NCI-H1092 treated with DMSO at 0.1 percent for 48 hours (cell line): ENCODE measurements at regions not wholly inside any gene's neighbourhood (a gene's known extent, or its start where the extent isn't known, plus 50 kb on each side); places are given as distances from the start of the nearest gene placed in this dataset.
A peak's percentile ranks its signal among the peaks of the same experiment; 100 is the strongest.
"Not testable (repeated sequence)": the region's sequence is repeated elsewhere in the genome, so short reads cannot be mapped to it uniquely, and the experiment has no call there.

Source experiments
- DNase-seq: peaks from one replicate; lab custom pipeline; 2025; lab: John Stamatoyannopoulos, UW

DNA sequence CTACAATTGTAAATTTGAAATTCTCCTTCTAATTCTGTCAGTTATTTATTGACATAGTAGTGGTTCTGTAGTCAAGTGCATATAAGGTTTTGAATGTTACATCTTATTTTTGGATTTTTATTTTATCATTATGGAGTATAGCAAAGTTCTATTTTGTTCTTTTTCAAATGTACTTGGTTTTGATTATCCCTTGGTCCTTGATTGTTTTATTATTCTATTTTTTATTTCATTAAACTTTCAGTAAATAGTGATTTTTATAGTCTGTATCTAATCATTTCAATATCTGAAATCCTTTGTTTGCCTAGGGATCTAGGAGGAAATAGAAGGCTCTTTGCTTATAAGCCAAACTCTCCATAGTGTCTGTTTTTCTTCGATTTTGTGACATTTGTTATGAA lies 87.8 kb downstream of the HFE start:
- no peak for DNase-seq

DNA sequence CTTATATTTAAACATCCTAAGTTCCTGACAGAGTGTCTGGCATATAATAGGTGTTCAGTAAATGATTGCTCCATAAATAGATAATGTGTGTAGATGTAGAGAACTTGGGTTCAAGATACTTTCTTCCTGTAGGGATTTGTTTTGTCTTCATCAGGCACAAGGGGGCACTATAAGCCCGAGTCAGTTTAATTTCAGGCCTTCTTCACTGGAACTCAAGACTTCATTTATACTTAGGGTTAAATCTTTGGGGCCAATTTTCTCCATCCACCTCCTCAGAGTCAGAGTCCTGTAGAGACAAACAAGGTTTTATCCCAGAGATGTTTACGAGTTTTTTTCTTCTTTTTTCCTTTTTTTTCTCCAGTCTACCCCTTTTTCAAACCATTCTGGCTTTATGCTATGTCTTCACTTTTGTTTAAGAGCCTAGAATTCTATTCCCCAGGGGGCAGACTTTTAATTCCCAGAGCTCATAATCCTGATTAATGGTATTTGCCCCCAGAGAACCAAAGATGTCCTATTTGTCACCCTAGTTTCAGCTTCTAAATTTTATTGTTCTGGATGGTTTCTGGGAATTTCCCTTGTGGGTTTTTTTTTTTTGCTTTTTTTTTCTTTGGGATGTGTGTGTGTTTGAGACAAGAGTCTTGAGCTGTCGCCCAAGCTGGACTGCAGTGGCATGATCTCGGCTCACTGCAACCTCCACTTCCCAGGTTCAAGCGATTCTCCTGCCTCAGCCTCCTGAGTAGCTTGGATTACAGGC lies 88.4 kb downstream of the HFE start:
- DNase-seq: peak; percentile 32

DNA sequence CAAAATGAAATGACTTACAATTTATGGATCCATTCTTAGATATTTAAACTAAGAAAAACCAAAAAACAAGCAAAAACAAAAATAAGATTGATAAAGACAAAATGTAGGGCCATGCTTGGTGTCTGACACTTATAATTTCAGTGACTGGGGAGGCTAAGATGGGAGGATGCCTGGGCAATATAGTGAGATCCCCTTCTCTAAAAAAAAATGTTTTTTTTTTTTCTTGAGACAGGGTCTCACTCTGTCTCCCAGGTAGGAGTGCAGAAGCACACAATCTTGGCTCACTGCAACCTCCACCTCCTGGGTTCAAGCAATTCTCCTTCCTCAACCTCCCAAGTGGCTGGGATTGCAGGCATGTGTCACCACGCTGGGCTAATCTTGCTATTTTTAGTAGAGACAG lies 92.4 kb downstream of the HFE start:
- DNase-seq: no peak

DNA sequence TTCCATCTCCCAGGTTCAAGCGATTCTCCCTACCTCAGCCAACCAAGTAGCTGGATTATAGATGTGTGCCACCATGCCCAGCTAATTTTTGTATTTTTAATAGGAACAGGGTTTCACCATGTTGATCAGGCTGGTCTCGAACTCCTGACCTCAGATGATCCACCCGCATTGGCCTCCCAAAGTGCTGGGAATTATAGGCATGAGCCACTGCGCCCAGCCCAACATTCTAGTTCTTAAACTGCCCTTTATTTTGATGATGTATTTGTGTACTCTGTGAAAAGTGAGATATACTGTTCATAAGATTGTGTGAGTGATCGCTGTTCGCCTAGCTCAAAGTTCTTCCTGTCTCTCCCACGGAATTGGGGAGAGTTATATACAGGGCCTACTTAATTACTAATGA lies 93.1 kb downstream of the HFE start:
- no peak for DNase-seq

DNA sequence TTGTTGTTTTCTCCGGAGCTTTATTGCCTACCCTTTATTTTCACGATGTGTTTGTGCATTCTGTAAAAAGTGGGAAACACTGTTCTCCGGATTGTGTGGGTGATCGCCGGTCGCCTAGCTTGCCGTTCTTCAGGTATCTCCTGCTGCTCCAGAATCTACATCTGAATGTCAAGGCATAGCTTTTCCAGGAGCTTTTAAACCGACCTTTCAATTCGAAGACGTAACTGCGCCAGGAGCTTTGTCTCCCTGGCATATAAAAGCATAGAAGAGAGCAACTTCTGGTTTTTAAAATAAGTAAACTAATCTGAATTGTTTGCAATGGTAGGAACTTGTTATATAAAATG lies 96.0 kb downstream of the HFE start:
- no peak for DNase-seq

DNA sequence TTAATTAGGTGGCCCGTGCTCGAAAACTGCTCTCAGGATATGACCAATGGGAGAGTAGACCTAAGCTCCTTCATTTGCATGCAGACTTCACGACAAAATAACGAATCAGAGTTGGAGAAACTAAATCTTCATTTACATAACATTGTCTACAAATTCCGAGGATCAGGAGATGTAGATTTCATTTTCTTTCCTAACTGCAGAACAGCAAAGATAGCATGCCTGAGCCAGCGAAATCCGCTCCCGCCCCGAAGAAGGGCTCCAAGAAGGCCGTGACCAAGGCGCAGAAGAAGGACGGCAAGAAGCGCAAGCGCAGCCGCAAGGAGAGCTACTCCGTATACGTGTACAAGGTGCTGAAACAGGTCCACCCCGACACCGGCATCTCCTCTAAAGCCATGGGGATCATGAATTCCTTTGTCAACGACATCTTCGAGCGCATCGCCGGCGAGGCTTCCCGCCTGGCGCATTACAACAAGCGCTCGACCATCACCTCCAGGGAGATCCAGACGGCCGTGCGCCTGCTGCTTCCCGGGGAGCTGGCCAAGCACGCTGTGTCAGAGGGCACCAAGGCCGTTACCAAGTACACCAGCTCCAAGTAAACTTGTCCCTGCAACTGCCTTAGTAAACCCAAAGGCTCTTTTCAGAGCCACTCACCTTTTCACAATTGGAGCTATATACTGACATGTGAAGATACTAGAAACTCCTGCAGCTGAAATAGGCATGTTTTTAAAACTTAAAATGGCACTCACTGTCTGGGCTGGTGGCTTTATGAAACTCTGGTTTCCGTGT lies 96.5 kb downstream of the HFE start:
- DNase-seq: no peak

DNA sequence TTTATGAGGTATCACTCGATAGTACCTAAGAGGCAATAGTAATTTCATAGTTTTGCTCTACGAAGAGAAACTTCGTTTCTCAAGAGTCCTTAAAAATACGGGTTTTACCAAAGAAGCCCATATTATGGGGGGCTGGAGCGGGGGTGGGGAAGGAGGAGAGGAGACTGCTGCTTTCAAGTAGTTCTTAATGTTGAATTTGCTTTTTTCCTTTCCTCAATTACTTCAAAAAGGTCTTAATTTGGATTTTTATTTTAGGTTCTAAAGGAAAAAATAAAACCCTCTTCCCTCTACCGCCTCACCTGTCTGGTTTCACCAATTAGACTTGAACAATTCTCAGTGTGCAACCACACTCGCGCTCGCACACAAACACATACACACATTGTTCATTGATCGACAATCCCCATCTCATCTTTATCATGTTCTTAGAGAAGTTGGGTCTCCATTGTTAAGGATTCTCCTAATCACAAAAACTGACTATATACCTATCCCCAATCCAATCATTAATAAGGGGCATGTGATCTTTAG lies 97.2 kb downstream of the HFE start:
- no peak for DNase-seq

DNA sequence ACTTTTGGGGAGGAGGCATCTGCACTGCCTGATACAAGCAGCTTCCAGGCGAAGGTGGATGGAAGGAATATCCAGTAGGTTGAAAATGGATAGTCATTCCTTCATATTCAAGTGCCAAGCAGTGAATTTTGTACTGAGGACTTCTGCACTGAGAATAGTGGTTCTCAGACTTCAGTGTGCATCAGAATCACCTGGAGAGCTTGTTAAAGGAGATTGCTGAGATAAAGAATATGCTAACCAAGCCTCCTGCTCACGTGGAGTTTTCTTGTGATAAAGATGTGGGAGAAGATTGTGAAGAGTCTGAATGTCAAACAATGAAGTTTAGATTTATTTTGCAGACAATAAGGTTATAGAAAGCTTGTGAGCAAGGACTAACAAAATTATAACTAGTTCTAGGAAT lies 97.8 kb downstream of the HFE start:
- no peak for DNase-seq

DNA sequence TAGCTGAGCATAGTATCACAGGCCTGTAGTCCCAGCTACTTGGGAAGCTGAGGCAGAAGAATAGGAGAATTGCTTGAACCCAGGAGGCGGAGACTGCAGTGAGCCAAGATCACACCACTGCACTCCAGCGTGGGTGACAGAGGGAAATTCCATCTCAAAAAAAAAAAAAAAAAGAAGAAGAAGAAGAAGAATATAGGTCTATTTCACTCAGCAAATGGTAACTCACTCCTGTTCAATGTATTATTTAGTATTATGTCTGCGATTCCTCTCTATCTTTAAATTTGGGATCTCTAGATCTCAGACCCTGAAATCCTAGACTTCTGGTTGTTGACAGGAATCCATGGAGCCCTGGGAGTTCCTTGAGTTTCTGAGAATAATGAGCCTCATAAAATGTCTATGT lies 98.6 kb downstream of the HFE start:
- no peak for DNase-seq

DNA sequence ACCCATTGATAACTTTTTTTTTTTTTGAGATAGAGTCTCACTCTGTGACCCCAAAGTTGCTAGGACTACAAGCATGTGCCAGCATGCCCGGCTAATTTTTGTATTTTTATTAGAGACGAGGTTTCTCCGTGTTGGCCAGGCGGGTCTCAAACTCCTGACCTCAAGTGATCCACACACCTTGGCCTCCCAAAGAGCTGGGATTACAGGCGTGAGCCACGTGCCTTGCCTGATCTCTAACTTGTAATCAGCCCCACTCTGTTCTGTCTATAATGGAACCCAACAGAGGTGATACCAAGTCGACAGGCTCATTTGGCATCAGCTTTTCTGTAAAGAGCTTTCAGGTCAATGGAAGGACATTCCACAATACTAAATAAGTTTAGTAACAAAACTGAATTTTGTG lies 99.4 kb downstream of the HFE start:
- DNase-seq: no peak

DNA sequence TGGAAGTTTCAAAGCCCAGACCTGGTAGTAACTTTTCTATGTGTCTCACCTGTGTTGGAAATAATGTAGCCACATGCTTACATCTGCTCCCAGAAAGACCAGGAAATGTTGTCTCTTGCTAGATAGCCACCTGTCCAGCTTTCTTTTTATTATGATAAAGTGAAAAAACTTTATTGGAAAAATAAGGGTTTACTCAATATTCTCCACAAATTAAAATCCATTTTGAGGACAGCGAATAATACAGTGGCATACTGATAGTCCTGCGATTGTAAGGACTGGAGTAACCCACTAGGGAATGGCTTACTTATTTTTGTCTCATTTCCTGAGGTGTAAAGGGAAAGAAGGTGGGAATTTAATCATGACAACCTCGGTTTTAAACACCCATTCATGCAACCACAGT lies 100.1 kb downstream of the HFE start:
- DNase-seq: no peak

DNA sequence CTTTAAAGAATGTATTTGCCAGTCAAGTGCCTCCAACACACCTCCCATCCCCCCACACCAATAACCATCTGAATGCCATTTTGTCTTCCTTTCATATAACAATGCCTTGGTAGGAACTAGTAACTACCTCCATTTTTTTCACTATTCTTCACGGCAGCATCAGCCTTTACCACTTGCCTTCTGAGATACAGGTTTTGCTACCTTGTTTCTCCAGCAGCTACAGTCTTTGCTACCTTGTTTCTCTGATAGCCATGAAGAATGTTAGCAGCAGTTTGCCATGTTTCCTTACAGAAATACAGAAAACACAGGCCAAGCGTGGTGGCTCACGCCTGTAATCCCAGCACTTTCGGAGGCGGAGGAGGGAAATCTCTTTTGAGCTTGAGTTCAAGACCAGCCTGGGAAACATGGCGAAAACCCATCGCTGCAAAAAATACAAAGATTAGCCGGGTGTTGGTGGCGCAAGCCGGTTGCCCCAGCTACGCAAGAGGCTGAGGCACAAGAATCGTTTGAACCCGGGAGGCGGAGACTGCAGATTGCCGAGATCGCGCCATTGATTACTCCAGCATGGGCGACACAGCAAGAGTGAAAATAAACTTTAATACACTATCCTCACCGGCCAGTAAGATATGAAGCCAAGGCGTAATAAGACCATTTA lies 100.9 kb downstream of the HFE start:
- no peak for DNase-seq

DNA sequence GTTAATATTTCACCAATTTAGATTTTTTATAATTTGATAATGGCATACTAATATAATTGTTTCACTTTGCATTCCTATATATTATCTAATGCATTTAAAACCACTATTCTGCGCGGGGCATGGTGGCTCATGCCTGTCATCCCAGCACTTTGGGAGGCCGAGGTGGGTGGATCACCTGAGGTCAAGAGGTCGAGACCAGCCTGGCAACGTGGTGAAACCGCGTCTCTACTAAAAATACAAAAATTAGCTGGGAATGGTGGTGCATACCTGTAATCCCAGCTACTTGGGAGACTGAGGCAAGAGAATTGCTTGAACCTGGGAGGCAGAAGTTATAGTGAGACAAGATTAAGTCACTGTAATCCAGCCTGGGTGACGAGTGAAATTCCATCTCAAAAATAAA lies 104.3 kb downstream of the HFE start:
- not testable (repeated sequence) for DNase-seq

DNA sequence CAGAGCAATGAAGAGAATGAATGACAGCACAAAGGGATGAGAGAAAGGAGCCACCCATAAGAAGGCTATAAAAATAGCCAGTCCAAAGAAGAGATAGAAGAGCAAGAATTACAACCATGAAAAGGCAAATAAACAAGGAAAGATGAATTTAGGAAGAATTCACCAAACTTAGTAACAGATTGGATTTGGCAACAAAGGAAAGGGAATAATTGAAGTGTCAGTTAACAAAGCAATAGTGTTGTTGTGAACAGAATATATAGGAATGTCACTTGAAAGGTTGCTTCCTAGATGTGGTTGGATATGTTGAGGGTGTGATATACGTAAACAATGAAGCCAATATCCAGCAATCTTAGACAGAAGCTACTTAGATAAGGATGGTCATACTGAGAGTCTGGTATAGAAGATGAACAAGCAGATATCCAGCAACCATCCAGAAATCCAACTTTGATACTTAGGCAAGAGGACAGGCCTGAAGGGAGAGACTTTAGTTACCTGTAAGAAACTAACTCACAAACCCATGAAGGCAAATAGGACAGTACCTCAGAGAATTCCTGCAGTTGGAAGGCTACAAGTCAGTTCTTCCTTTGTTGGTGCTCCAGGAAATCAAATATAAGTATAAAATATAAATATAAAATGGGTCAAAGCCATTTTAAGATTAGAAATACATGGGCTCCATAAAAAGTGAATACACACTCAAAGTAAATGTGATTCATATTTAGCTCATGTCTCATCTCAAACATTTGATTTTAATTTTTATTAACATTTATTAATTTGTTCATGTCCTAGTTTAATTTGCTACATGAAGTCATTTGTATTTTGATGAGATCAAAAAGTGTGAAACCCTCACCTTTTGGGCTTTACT lies 106.5 kb downstream of the HFE start:
- no peak for DNase-seq

DNA sequence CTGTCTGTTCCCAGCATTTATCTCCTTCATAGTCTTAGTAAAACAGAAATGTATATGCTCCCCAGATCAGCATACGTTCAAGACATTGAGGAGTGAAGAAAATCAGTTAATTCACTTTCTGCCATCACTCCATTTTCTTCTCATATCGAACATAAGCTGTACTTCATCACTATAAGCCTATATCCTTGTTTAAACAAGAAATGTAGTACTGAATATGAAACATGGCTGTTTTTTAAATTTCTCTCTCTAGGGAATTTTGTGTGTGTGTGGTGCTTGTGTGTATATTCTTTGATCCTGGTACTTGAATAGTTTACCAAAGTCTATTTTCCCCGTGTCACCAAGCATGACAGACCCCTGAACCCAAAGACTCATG lies 107.1 kb downstream of the HFE start:
- DNase-seq: no peak

DNA sequence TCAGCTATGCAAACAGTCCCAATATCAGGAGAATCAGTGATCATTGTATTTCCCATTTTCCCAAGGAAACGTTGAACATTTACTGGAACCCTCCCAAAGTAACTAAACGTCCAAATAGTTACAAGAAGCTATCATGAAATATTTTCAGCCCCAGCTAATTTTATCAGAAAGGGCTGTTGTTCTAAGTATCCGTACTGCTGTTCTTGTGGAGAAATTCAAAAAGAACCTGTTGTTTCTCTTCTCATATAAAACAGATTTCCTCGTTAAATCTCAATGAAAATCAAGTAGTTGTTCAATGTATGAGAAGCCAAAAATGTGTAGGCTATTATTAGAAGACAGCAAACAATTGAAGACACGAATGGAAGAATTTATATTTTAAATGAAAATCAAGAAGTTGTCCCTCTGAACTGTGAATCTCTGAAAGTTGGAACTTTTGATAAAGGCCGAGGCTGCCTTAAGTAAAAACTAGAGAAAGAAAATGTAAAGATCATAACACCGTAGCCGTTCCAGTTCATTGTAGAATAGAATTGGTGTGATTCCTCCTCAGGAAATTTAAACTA lies 107.7 kb downstream of the HFE start:
- DNase-seq: no peak

DNA sequence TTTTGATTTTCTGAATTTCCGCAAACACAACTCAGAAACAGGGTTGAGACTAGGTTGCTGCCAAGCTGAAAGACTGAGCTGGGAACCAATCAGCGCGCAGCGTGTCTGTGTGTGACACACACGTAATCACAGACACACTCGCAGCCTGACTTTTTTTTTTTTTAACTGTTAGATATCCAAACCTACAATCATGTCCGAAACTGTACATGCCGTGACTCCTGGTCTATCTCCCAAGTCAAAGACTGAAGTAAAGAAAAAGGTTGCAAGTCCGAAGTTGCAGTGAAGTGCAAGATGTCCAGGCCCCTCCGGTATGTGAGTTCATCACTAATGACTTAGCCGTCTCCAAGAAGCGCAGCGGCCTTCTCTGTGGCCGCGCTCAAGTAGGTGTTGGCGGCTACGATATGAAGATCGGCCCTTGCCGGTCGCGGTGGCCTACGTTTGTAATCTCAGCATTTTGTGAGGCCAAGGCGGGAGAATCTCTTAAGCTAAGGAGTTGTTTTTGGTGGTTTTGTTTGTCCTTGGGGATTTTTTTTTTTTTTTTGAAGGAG lies 108.2 kb downstream of the HFE start:
- no peak for DNase-seq

DNA sequence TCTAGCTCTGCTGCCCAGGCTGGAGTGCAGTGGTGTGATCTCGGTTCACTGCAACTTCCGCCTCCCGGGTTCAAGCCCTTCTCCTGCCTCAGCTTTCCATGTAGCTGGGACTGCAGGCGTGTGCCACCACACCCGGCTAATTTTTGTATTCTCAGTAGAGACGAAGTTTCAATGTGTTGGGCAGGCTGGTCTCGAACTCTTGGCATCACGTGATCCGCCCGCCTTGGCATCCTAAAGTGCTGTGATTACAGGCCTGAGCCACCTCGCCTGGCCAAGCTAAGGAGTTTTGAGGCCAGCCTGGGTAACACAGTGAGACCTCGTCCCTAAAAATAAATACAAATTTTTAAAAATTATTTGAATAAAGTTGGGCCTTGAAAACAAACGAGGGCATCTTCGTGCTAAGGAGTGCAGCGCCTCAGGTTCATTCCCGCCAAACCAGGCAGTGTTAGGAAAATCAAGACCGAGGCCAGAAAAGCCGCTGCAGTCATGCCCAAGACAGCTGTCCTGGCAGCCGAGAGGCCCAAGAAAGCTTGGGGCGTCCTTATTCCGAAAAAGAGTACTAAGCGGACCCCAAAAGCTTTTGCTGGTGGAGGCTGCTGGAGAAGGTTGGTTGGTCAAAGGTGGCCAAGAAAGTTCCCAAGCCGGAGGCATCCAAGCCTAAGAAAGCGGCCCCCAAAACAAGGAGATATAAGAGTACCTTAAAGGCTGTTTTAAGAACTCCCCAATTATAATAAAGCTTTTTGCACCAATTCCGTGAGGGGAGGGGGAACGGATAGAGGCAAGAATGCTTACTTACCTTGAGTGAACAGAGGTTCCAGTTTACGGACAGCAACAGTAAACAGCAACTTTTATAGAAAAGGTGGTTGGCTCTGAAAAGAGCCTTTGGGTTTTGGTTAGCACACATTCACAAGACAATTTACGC lies 109.0 kb downstream of the HFE start:
- no peak for DNase-seq

DNA sequence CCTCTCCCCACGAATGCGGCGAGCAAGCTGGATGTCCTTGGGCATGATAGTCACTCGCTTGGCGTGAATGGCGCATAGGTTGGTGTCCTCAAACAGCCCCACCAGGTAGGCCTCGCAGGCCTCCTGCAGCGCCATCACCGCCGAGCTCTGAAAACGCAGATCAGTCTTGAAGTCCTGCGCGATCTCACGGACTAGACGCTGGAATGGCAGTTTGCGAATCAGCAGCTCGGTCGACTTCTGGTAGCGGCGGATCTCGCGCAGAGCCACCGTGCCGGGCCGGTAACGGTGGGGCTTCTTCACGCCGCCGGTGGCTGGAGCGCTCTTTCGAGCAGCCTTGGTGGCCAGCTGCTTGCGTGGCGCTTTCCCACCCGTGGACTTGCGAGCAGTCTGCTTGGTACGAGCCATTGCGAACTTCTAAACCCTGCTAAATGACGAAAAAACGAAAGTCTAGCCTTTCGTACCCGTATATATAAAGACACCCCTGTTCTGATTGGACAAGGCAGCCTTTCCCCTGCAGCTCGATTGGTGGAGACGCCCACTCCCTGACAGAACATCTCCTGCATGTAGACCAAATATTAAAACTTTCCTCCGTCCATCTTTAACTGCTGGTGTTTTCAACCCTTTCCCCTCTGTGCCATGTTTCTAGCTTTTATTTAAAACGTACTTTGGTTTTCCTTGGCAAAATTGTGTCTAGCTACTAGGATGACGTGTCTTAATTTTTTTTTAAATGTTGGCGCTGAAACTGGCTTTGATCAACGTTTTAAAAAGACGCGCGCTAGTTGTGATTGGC lies 109.8 kb downstream of the HFE start:
- DNase-seq: peak; percentile 92

DNA sequence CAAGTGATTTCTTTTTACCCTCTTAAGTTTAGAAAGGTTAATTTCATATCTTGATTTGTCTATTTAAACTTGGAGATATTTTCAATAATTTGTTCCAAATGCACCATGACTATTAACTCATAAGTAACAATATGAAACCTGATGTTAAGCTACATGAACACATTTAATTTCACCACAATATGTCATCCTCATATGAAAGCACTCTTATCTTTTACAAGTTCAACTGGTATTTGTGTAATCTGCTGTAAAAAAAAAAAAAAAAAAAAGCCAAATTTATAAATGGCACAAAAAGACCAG lies 110.4 kb downstream of the HFE start:
- no peak for DNase-seq
